ENCODE measurements at regions not wholly inside any gene's neighbourhood (a gene's known extent, or its start where the extent isn't known, plus 50 kb on each side); places are given as distances from the start of the nearest gene placed in this dataset.

DNA sequence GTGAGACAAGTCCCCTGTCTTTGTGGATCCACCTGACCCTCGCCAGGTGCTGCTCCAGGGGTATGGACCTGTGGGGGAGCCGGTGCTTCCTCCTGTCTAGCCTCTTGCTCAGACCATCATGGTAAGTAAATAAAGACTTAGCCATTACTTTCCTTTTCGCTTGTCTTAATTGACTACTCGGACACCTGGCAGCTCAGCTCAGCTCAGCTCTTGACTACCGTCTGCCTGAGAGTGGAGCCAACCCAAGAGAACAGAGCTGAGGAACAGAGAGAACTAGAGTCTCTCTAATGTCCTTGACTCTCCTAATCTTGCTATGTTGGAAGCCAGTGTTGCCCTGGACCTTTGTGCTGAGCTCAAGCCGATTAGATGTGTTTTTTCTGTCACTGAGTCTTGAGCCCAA is 170.3 kb upstream of the CXCR4 start:
- no peak for TF ChIP-seq BHLHE40 (IDR thresholded peaks at IDR 0.05; ENCODE audit: borderline replicate concordance)
- no peak for TF ChIP-seq SP1 (IDR thresholded peaks at IDR 0.05)
- no peak for TF ChIP-seq L3MBTL2 (conservative IDR thresholded peaks at IDR 0.05)
- no peak for TF ChIP-seq CTBP1 (IDR thresholded peaks at IDR 0.05; ENCODE audit: borderline replicate concordance)
- TF ChIP-seq, protein P1, sequence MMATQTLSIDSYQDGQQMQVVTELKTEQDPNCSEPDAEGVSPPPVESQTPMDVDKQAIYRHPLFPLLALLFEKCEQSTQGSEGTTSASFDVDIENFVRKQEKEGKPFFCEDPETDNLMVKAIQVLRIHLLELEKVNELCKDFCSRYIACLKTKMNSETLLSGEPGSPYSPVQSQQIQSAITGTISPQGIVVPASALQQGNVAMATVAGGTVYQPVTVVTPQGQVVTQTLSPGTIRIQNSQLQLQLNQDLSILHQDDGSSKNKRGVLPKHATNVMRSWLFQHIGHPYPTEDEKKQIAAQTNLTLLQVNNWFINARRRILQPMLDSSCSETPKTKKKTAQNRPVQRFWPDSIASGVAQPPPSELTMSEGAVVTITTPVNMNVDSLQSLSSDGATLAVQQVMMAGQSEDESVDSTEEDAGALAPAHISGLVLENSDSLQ (IDR thresholded peaks at IDR 0.05): no peak
- TF ChIP-seq ZNF384 (IDR thresholded peaks at IDR 0.05): no peak
- TF ChIP-seq ELF4 (IDR thresholded peaks at IDR 0.05): no peak
- TF ChIP-seq ARNT (IDR thresholded peaks at IDR 0.05): no peak

All from HEK293T (cell line).